ENCODE measurements at regions not wholly inside any gene's neighbourhood (a gene's known extent, or its start where the extent isn't known, plus 50 kb on each side); places are given as distances from the start of the nearest gene placed in this dataset.
"Not testable (repeated sequence)": the region's sequence is repeated elsewhere in the genome, so short reads cannot be mapped to it uniquely, and the experiment has no call there.

DNA sequence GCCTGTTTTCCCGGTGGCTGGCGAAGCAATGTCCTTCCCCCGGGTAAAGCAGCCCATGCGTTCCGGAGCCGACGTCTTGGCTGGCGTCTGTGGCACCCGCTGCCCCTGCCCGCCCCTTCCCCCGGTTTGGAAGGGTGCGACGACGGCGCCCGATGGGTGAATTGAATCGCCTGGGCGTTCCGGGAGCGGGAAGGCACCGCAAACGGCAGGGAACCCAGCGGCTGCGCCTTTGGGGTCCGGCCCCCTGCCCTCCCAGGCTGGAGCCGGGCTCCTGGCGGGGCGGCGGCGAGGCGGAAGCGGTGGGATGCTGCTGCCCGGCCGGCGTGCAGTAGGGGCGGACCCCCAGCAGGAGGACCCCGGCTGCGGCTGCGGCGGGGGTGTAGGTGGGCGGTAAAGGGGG, 123.6 kb upstream of the RHOU start:
- H3K36me3 ChIP-seq (replicated peaks in 1 of 2); H3K9me3 ChIP-seq (replicated peaks in 1 of 3); H3K4me1 ChIP-seq (replicated peaks in 1 of 2); H3K27me3 ChIP-seq; DNase-seq; intact Hi-C loops (cut with DNase I); H3K4me3 ChIP-seq; H3K27ac ChIP-seq: not testable (repeated sequence)
- WGBS, 4 donors, result 69 to 95% methylated on average over 8 to 20 of the region's 41 CpGs; no CpG with 5 or more reads in 2 of the 4 donors

DNA sequence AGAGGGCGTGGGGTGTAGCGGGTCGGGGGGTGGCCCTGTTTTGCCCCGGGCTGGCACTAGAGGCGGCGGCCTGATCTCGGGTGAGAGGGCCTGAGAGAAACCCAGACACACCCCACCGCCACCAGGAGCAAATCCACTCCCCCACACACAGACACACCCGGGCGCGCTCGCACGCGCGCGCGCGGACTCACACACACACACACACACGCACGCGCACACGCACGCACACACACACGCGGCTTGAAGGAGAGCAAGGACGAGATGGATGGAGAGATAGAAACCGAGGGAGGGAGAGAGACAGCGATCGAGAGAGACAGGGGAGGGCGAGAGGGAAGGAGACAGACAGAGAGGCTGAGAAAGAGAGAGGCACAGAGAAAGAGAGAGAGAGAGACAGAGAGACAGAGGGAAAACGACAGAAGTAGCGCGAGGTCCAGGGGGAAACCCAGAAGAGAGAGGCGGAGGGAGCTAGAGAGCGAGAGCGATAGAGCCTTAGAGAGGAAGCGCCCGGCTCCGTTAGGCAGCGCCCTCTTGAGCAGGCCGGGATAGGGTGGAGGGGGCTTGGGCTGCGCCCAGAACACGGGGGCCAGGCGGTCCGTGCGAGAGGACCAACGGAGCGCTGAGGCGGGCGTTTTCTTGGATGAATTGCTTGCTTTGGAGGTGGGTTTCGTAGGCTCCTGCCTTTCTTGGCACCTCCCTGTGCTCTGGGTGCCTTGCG, 113.1 kb upstream of the RHOU start:
- H3K4me3 ChIP-seq; H3K27me3 ChIP-seq; H3K9me3 ChIP-seq (replicated peaks in 1 of 3); H3K36me3 ChIP-seq (replicated peaks in 1 of 2); intact Hi-C loops (cut with DNase I); H3K27ac ChIP-seq; H3K4me1 ChIP-seq (replicated peaks in 1 of 2): not testable (repeated sequence)
- peak in 2 of 7 donors; percentile 18 to 34 for DNase-seq
- WGBS, 4 donors, result 67 to 93% methylated on average over 20 to 23 of the region's 52 CpGs; no CpG with 5 or more reads in 2 of the 4 donors

DNA sequence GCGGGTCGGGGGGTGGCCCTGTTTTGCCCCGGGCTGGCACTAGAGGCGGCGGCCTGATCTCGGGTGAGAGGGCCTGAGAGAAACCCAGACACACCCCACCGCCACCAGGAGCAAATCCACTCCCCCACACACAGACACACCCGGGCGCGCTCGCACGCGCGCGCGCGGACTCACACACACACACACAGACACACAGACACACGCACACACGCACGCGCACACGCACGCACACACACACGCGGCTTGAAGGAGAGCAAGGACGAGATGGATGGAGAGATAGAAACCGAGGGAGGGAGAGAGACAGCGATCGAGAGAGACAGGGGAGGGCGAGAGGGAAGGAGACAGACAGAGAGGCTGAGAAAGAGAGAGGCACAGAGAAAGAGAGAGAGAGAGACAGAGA, 108.8 kb upstream of the RHOU start:
- H3K9me3 ChIP-seq (replicated peaks in 1 of 3); intact Hi-C loops (cut with DNase I); DNase-seq; H3K27ac ChIP-seq; H3K4me1 ChIP-seq (replicated peaks in 1 of 2); H3K4me3 ChIP-seq; H3K36me3 ChIP-seq (replicated peaks in 1 of 2); H3K27me3 ChIP-seq: not testable (repeated sequence)
- whole genome bisulfite sequencing, 4 donors, result 77 to 91% methylated on average over 19 to 23 of the region's 30 CpGs; no CpG with 5 or more reads in 2 of the 4 donors

- H3K4me3 ChIP-seq, result not testable (repeated sequence)
Observed at GRCh38 chr1:228632858-228633257, 102.4 kb upstream of the RHOU start.

GRCh38 chr1:228635304-228635703, 100.0 kb upstream of the RHOU start:
- H3K9me3 ChIP-seq (replicated peaks in 1 of 3); intact Hi-C loops (cut with DNase I); H3K36me3 ChIP-seq (replicated peaks in 1 of 2); H3K4me1 ChIP-seq (replicated peaks in 1 of 2); H3K27me3 ChIP-seq: not testable (repeated sequence)
- WGBS, 4 donors, result 4 to 35% (median 33%) methylated on average over 10 to 40 of the region's 40 CpGs
- Histone ChIP-seq H3K4me3 (peak overlapping the region in 1 of 4 donors; percentile 37), H3K27ac (peak overlapping the region in 2 of 5 donors; percentile 18 to 41)
- DNase-seq, result peak; percentile 48 to 78 (median 61)

More at GRCh38 chr1:228632858-228633257, 102.4 kb upstream of the RHOU start:
- H3K4me1 ChIP-seq (replicated peaks in 1 of 2); H3K27me3 ChIP-seq; H3K36me3 ChIP-seq (replicated peaks in 1 of 2); H3K9me3 ChIP-seq (replicated peaks in 1 of 3); intact Hi-C loops (cut with DNase I); H3K27ac ChIP-seq: not testable (repeated sequence)
- DNase-seq, result peak in 1 of 7 donors; percentile 27
- 80% methylated on average over 14 of the region's 42 CpGs; no CpG with 5 or more reads in 3 of the 4 donors for WGBS, 4 donors

DNA sequence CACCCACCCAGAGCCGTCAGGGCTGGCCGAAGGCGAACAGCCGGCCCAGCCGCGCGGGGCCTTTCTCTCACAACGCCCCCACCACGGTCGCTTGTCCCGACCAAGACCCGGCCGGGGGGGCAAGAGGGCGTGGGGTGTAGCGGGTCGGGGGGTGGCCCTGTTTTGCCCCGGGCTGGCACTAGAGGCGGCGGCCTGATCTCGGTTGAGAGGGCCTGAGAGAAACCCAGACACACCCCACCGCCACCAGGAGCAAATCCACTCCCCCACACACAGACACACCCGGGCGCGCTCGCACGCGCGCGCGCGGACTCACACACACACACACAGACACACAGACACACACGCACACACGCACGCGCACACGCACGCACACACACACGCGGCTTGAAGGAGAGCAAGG, 97.8 kb upstream of the RHOU start:
- H3K27me3 ChIP-seq; intact Hi-C loops (cut with DNase I); H3K27ac ChIP-seq; H3K36me3 ChIP-seq (replicated peaks in 1 of 2); H3K4me1 ChIP-seq (replicated peaks in 1 of 2); H3K9me3 ChIP-seq (replicated peaks in 1 of 3): not testable (repeated sequence)
- 4 to 10% methylated on average over 11 to 12 of the region's 39 CpGs; no CpG with 5 or more reads in 2 of the 4 donors for WGBS, 4 donors
- DNase-seq, result peak in 4 of 7 donors; percentile 14 to 64 (median 30)
- H3K4me3 ChIP-seq, result peak overlapping the region in 1 of 4 donors; percentile 39

- peaks cover 17% of the 10 kb centered on the region for H3K27me3 ChIP-seq
- peak overlapping the region in 1 of 5 donors; percentile 29 for H3K27ac ChIP-seq
- peaks cover 11 to 12% of the 10 kb centered on the region in 2 donors for H3K4me1 ChIP-seq (replicated peaks in 1 of 2)
- peak in 6 of 7 donors; percentile 25 to 70 (median 46) for DNase-seq
- 0 to 2% (median 1%) methylated on average over 35 to 49 of the region's 49 CpGs for WGBS, 4 donors
- H3K4me3 ChIP-seq, result peak overlapping the region in 2 of 4 donors; percentile 19 to 59
- H3K9me3 ChIP-seq (replicated peaks in 1 of 3), result no peaks in the 10 kb centered on the region
- intact Hi-C loops (cut with DNase I), result no loop called here
- H3K36me3 ChIP-seq (replicated peaks in 1 of 2), result no peaks in the 10 kb centered on the region
- TF ChIP-seq POLR2A (IDR thresholded peaks at IDR 0.05), result no peak
Observed at GRCh38 chr1:228646717-228647522, 88.4 kb upstream of the RHOU start.
